GM21526 (cell line): ENCODE measurements at regions not wholly inside any gene's neighbourhood (a gene's known extent, or its start where the extent isn't known, plus 50 kb on each side); places are given as distances from the start of the nearest gene placed in this dataset.
A peak's percentile ranks its signal among the peaks of the same experiment; 100 is the strongest.
"Not testable (repeated sequence)": the region's sequence is repeated elsewhere in the genome, so short reads cannot be mapped to it uniquely, and the experiment has no call there.

Experiments
- ATAC-seq: cut with Tn5 transposase; IDR thresholded peaks from one replicate; pipeline ENCODE4 v1.9.1; 2021; ENCODE audit warnings: moderate library complexity; ENCODE audit not compliant: unreplicated experiment, low FRiP score

DNA sequence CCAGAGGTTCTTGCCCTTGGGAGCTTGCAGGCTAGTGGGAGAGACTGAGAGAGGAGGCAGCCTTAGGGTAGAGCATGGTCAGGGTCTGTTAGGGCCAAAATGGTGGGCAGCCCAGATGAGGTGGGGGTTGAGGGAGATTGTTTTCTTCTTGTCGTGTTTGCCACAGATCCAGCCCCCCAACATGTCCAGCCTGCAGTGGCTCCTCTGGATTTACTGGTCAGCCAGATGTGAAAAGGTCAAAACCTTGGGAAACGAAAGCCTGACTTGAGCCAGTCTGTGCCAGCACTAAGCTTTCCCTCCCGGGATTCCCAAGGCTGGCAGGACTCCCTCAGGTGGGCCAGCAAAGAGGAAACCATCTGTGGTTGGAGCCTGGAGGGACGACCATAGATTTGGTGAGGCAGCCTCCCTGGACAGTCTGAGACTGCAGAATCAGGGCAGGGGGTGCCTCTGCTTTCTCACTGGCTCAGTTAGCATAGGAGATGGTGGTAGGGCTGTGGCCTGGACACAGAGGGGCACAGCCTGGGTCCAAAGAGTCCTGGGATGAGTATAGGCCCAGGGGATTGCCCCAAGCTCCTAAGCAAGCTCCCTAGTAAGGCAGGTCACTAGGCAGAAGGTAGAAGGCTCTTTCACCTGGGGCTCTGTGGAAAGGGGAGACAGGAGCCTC, 51.2 kb upstream of the PRR23C start:
- ATAC-seq, result no peak

DNA sequence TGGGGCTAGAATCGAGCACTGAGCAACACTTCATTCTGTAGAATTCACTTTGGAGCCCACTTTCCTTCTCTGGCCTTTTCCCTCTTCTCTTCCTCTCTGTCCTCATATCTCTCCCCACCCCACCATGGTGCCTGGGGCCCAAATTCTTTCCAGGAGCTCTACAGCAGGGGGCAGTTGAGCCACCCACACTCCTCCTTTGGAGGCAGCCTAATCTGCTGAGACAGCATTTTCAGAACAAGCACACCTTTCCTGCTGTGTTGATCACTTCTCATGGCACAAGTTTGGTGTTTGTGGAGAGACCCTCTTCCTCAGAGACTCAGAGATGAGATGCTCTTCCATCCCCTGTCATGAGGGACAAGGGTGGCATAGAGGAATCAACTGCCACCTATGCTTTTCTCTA, 52.0 kb upstream of the PRR23C start:
- ATAC-seq, result no peak

DNA sequence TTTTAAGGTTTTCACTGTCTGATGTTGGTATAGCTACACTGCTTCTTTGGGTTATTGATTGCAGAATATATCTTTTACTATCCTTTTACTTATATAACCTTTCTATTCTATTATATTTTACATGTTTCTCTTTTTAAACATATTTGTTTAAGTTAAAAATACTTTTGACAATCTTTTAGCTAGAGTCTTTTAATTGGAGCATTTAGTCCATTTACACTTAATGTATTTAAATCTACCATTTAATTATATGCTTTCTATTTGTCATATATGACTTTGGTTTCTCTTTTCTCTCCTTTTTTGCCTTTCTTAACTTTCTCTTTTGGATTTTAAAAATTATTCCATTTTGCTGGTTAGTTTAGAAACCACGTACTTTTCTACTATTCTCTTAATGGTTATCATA, 53.7 kb upstream of the PRR23C start:
- no peak for ATAC-seq

DNA sequence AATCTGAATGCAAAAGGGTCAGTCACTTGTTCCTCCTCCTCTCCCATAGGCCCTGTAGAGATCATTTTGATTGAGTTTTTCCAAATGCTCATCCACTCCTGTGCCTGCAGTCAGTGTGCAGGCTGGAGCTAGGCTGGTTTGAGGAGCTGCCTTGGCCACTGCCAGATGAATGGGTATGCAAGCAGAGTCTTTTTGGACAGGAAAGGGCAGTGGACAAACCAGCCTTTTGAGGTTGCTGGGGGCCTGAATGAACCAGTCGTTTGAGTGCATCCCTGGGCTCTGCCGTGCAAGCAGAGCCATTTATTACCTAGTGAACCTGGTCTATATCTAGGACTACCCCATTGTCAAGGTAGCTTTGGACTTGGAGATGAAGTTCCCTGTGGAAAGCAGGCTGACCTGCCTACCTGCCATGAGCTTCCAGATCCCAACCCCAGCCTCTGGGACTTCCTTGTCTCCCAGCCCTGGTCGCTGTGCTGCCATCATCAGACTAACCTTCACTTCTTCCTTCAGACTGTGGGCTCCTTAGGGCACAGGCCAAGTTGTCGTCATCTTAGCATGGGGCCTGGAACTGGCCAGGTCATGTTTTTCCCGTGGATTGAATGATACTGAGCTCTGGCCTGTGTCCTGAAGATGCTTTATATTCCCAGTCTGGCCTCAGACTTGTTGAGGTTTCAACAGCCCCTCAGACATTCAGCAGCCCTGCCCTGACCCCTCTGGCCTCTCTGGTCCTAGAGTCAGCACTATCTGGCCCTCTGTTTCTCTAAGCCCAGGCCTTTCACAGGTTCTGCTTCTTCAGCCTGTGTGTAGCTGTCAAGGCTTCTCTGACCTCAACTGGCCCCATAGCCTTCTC, 55.5 kb upstream of the PRR23C start:
- no peak for ATAC-seq

DNA sequence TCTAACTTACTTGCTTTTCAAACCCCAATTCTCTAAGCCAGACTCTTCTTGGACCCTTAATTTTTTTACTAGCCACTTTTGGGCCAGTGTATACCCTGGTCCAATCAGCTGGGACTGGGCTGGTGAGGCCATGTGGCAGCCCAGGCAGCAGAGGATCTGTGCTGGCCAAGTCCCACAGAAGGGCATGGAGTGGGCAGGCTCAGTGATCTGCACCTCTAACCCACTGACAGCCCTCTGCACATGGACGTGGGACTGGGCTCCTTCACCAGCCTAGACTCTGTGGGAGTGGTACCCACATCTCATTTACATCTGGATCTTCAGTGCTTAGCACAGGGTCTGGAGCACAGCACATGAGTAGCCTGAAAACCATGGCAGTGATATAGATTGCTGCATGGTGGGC, 56.1 kb upstream of the PRR23C start:
- ATAC-seq, result no peak

DNA sequence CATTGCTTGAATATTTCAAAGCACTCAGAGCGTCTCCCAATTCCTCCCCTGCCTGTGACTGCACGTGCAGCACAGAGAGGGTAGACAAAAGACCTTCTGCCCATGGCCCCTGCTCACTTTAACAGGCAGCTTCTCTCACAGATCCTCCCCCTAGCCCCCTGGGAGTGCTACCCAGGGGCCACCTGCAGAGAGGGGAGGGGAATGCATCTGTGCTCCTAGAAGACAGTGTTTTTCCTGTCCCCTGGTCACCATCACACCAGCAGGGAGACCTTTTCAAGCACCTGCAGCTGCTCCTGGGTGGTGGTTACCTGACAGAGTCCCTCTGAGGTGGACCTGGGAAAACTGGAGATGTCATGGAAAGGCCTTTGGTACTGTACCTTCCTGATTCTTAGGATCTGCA, 56.7 kb upstream of the PRR23C start:
- no peak for ATAC-seq

DNA sequence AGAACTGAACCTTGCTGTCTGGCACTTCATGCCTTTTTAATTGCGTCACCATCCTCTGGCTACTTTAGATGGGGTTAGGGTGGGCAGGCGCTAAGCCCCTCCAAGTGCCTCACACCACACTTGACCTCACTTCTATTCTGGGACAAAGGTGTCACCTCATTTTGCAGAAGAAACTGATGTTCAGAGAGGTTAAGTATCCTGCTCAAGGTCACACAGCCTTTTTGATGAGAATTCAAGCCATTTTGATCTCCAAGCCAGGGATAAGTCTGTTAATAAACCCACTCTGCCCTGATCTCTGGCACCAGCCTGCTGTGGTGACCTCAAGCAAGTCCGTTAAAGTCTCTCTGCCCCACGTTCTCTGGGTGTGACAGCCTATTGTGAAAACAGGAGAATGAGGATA, 58.8 kb upstream of the PRR23C start:
- ATAC-seq, result no peak

DNA sequence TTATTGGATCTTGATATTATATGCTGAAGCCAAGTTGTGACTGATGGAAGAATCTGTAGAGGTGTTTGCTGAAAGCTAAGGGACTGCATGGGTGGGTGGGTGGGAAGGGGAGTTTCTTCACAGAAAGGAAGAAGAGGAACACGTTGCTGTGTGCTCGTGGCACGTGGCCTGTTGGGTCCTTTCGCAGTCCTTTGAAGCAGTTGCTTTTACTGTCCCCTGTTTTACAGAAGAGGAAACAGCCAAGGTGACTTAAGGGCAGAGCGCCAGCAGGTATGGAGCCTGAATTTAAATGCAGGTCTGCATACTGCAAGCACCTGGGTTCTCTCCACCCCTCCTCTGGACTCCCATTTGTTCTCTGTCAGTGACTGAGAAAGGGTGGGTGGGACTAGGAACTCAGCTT, 59.4 kb upstream of the PRR23C start:
- ATAC-seq, result no peak

DNA sequence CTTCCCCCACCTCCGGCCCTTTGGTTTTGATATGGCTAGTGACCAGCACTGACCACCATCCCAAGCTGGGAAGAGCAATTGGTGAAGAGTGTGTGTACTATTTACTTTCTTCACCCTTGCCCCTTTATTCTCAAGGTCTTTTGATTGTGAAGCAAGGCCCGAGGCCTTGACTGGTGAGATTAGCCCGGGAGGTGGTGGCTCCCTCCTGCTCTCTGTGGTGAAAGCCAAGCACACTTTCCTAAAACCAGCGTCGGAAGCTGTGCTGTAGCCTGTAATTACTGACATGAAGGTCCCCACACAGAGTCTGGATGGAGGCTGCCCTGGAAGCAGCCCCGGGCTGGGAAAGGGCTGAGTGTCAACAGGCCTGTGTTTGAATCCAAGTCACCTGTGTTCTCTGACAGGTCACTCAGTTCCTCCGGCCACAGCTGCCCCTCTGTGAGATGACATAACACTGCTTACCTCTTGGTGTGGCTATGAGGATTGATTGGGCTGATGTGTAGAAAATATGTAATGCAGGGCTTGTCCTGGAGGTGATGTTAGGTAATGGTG, 60.5 kb upstream of the PRR23C start:
- no peak for ATAC-seq

DNA sequence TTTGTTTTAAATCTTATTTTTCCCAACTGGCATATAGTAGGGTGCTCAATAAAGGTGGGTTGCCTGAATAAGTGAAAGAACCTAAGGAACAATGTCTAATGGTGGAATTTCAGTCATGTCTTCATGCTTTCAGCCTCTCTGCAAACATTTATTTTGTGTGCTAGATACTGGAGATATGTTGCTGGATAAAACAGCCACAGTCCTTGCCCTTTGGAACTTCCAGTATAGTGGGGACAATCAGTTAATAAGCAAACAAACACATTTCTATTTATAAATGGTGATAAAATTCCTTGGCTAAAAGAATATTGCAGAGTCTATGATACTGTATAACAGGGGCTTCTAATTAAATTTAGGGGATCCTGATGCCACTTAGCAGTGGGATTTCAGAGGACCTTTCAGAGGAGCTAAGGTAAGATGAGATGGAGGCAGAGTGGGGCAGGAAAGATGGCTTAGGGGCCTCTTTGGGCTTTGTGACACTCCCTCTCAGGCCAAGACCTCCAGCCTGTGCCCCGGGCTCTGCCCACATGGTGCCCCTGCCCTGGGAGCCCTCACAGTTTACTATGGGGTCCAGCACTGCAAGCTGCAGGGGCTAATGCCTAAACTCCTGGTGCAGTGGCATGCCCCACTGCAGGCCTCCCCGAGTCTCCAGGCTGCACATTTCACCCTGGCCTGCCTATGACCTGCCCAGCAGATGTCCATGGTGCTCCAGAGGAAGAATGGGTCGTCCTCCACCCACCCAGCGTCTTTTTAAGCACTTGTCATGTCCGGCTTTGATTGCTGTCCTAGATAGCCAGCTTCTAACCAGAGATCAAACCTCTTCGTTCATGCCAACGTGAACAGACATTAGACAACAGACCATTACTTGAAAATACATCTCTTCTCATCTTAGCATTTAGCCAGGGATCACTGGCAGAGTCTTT, 61.6 kb upstream of the PRR23C start:
- no peak for ATAC-seq

DNA sequence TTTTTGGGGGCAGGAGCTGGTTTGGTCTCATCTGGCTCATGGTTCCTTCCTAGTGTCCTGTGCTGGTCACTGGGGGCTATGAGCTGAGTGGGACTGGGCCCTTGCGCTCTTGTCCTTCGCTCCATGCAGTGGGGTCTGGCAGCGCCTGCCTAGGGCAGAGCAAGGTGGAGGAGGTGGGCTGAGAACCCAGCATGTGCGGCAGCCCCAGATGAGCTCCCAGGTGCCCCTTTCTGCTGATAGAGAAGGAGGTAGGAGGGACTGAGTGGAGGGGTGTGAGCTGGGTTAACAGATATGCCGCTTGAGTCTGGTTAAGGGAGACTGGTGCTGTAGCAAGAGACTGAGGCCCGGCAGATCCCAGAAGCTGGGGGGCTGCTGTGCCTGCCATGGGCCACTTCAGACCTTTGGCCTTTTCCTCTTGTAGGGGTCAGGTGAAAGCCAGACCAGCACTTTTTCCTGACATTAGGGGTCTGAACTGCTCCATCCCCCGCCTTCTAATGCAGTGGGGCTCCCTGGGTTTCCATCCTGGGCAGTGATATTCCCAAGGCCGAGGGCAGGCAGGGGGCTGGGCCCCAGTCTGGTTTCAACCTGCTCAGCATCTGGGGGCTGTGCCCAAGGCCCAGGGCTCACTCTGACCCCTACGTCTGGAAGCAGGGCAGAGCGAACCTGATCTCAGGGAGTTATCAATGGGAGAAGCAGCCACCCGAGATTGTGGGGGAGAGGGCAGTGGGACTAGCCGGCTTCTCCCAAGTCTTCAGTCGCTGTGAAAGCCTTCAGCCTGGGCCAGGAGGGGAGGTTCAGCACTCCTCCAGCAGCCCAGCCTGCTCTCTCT, 62.9 kb upstream of the PRR23C start:
- ATAC-seq, result no peak

DNA sequence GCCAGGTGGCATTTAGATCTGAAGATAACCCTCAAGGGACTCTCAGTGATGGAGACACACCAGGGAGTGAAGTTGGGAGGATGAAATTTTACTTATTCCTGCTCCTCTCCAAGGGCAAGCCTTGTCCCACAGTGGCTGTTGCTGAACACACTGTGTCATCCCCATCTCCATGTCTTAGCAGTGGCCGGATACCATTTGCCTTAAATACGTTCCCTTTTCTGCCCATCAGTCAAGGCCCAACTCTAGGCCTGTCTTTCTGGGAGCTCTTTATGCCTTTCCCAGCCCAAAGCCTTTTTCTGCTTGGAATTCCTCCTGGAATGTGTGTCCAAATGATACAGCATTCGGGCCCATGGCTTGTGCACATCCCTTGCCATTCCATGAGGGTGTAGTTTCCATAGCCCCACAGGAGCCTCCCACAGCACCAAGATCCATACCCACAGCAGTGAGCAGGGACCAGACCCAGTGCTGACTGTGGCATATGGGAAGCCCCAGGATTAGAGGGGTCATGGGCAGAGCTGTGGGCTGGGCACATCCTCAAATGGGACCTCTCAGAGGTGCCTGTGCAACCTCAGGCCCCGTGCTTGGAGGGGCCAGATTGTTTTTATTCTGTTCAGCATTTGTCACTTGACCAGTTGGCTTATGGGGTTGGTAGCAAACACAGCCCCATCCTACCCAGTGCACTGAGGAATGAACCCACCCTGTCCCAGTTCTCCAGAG, 63.7 kb upstream of the PRR23C start:
- no peak for ATAC-seq

DNA sequence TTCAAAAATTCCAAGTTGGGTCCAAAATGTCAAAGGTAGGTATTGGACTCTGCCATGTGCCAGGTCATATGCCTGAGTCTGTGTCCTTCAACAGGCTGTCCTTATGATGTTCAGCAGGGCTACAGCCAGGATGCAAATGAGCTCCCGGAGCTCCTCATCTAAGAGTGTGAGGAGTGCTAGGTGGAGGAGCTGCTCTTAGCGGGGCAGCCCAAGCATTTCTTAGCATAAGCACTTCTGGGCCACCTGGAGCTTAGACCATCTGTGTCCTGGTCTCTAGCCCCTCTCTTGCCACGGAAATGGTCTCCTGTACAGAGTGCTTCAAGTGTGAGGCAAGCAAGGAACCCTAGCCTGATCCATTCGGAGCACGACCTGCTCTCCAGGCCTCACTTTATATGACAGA, 64.6 kb upstream of the PRR23C start:
- no peak for ATAC-seq

DNA sequence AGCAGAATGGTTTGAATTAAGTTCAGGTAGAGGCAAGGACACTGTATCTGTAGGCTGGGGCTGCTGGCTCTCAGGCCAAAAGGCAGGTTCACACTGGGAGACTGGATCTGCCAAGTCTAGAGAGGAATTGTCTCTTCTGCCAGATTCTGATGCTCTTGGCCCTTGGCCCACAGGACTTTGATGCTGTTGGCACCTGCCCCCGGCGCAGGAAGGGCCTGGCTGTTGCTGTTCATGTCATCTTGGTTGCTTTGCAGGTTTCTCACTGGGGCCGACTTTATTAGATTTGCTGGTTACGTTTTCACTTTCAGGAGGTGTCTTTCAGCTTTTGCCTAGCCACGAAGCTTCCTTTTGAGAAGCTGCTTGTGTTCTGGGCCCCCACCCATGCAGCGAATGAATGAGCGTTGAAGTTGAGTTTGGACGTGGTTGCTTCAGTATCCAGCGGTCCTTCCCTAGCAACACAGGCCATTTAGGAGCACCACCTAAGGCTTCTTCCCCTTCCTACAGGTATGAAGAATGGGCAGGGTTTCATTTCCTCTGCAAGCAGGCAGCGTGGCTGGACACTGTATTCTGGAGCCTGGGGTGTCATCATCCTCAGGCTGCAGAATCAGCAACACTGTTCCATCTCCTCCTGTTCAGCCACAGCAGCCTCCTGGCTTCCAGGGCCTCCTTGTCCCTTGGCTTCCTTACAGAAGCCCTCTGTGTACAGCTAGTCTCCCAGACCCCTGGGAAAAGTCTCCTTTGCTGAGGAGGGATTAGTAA, 65.6 kb upstream of the PRR23C start:
- ATAC-seq, result peak; percentile 41

DNA sequence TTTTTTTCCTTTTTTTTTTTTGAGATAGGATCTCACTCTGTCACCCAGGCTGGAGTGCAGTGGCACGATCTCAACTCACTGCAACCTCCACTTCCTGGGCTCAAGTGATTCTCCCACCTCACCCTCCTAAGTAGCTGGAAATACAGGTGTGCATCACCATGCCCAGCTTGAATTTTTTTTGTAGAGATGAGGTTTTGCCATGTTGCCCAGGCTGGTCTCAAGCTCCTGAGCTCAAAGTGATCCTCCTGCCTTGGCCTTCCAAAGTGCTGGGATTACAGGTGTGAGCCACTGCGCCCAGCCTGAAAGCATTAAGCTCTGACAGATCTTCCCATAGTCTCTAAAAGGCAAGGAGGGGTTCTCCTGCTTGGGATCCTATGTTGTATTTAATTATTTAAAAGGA, 66.2 kb upstream of the PRR23C start:
- ATAC-seq, result not testable (repeated sequence)

DNA sequence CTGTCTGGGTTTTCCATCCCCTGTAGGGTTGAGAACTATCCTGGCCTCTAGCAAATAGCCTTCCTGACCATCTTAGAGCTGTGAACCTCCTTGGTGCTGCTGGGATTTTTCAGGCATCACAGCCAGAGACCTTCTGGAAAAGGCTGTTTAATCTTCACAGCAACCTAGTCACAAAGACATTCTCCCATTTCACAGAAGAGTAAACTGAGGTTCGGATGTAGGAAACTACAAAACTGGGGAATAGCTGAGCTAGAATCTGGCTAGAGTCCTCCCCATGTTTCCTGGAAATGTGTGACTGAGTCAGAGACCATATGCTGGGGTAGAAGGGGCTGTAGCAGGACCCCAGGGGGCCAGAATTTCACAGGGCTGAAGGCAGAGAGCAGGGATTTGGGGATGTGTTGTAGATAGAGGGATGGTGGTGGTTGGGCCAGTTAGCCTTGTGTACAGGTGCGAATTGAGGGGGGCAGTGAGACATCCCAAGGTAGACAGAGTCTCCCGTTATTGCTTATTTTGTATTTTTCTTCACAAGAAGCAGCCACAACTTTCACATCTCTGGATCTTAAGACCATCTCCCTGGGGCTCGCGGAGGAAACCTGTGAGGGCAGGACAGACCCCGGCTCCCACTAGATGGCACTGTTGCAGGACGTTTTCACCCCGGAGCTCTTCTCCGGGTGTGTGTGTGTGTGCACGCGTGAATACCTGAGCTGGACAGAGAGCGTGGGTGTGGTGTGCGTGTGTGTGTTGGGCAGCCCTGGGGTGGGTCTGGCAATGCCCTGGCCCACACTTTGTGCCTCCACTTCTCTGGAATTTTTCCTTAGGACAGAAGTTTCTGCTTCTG, 66.9 kb upstream of the PRR23C start:
- no peak for ATAC-seq

DNA sequence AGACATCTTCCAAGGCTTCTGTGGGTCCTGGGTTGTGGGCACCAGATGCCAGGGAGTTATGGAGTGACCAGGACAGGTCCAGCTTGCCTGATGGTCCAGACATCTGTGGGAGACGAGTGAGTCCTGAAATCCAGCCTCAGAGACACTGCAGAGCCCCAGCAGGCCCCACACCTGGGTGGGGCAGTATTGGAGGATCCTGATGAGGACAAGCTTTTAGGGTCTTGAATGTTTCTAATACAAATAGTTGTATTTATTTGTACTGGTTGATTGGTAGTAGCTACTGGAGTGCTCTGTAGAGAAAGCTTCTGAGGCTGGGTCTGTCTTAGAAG, 67.5 kb upstream of the PRR23C start:
- ATAC-seq, result no peak
